K562 (cell line): ENCODE measurements at regions not wholly inside any gene's neighbourhood (a gene's known extent, or its start where the extent isn't known, plus 50 kb on each side); places are given as distances from the start of the nearest gene placed in this dataset.

Source experiments
- ATAC-seq: fragments of 200-7000 bp; cut with Tn5 transposase; 3 replicates; pipeline ENCODE4 v1.9.1; 2020; ENCODE audit warnings: moderate library complexity
- BruUV-seq: library from RNA; stranded (reverse); fragments of 400-500 nt; replicated peaks from 2 replicates; lab custom pipeline; 2021; lab: Mats Ljungman, UMichigan
- CTCF ChIA-PET: fragments of 300-600 bp; formaldehyde crosslinking; extraction: SDS; loops from one replicate; lab custom pipeline; 2021; ENCODE audit warnings: low intra/inter-chr PET ratio; lab: Yijun Ruan, JAX
- POLR2A ChIA-PET: fragments of 300-600, 350-650 bp; sonication (Branson Sonifier 250); formaldehyde crosslinking; extraction: SDS; loops from one replicate; lab custom pipeline; 2021; ENCODE audit warnings: antibody characterized with exemption, inconsistent platforms; lab: Yijun Ruan, JAX
- DNase-seq, 4 experiments: peaks; one replicate each; pipeline versions ENCODE4 v3.0.0 to v3.0.0-alpha.2; 2011 to 2018; ENCODE audit warnings: low spot score in 3 of 4, mixed read lengths in 3 of 4; ENCODE audit errors: extremely low read depth in 1 of 4
- FAIRE-seq: peaks from 2 replicates; lab custom pipeline; 2011; peaks lifted over from hg19 to GRCh38; lab: Jason Lieb, UNC
- H2AFZ ChIP-seq: 2 replicates; pipeline ENCODE4 v1.6.0; 2011; ENCODE audit warnings: low read depth, low read length, control low read depth, inconsistent platforms
- H3K27ac ChIP-seq: fragments of 200-600 bp; 3 replicates; pipeline ENCODE4 v1.8.0; 2011; ENCODE audit warnings: low read depth, mild to moderate bottlenecking, control low read depth, inconsistent platforms, low read length, moderate library complexity, mixed read lengths; ENCODE audit errors: extremely low read depth
- H3K27me3 ChIP-seq, 2 experiments: fragments of 300-600 bp in 1 of 2; 2 replicates in 1 of 2; 3 replicates in 1 of 2; pipeline versions ENCODE4 v1.6.0 to v1.8.0; 2011; ENCODE audit warnings: inconsistent platforms in 2 of 2, low read length in 2 of 2, mild to moderate bottlenecking in 1 of 2, mixed read lengths in 1 of 2, moderate library complexity in 1 of 2; ENCODE audit not compliant: control insufficient read depth in 2 of 2, insufficient read depth in 2 of 2
- H3K36me3 ChIP-seq: fragments of 300-600 bp; 3 replicates; pipeline ENCODE4 v1.8.0; 2011; ENCODE audit warnings: mild to moderate bottlenecking, low read length, inconsistent platforms; ENCODE audit not compliant: control insufficient read depth, insufficient read depth
- H3K4me1 ChIP-seq, 2 experiments: fragments of 200-600 bp in 1 of 2; replicated peaks in 1 of 2; 2 replicates in 1 of 2; 3 replicates in 1 of 2; pipeline versions ENCODE4 v1.5.1 to v1.8.0; 2011; ENCODE audit warnings: inconsistent platforms in 2 of 2, low read length in 2 of 2, mild to moderate bottlenecking in 1 of 2, mixed read lengths in 1 of 2, moderate library complexity in 1 of 2; ENCODE audit not compliant: control insufficient read depth in 2 of 2, insufficient read depth in 2 of 2
- H3K4me2 ChIP-seq: 2 replicates; pipeline ENCODE4 v1.6.1; 2011; ENCODE audit warnings: low read length, control low read depth, inconsistent platforms, mixed read lengths; ENCODE audit not compliant: insufficient read depth
- H3K4me3 ChIP-seq: fragments of 200-600 bp; sonication (generic), shearing (Covaris generic); 2 replicates; pipeline ENCODE4 v1.5.1; 2016; ENCODE audit warnings: control low read depth, inconsistent platforms
- H3K79me2 ChIP-seq: fragments of 200-600 bp; 3 replicates; pipeline ENCODE4 v1.8.0; 2011; ENCODE audit warnings: low read length, inconsistent platforms; ENCODE audit not compliant: control insufficient read depth, insufficient read depth
- H3K9ac ChIP-seq, 2 experiments: 2 replicates each; pipeline versions ENCODE4 v1.6.0 to v1.6.1; 2011; ENCODE audit warnings: low read depth in 2 of 2, low read length in 2 of 2, control low read depth in 1 of 2, inconsistent platforms in 1 of 2, mild to moderate bottlenecking in 1 of 2, mixed read lengths in 1 of 2; ENCODE audit not compliant: insufficient read depth in 1 of 2
- H3K9me1 ChIP-seq: one replicate; pipeline ENCODE4 v1.6.0; 2011; ENCODE audit warnings: inconsistent platforms, mild to moderate bottlenecking, low read length, moderate library complexity; ENCODE audit not compliant: control insufficient read depth, insufficient read depth
- H3K9me3 ChIP-seq: replicated peaks from 2 replicates; pipeline ENCODE4 v1.5.1; 2011; ENCODE audit warnings: low read depth, low read length, inconsistent platforms; ENCODE audit not compliant: control insufficient read depth, insufficient read depth
- H4K20me1 ChIP-seq: replicated peaks from 2 replicates; pipeline ENCODE4 v1.6.1; 2011; ENCODE audit warnings: low read length, inconsistent platforms, mixed read lengths; ENCODE audit not compliant: control insufficient read depth, insufficient read depth
- IRF2 ChIP-seq: sonication (generic); formaldehyde crosslinking; IDR thresholded peaks from 2 replicates; pipeline ENCODE4 v1.8.1; 2022; ENCODE audit warnings: mild to moderate bottlenecking, missing genetic modification reagents
- MTA1 ChIP-seq: fragments of 450-650 bp; IDR thresholded peaks from 2 replicates; pipeline ENCODE4 v1.6.1; 2017; ENCODE audit warnings: borderline replicate concordance
- SOX6 ChIP-seq: fragments of 450-650 bp; IDR thresholded peaks from 2 replicates; pipeline ENCODE4 v1.6.1; 2014; ENCODE audit warnings: mild to moderate bottlenecking
- ZNF766 ChIP-seq: fragments of 200-800 bp; sonication (Bioruptor generic); conservative IDR thresholded peaks from 2 replicates; pipeline ENCODE4 v1.6.1; 2016; ENCODE audit warnings: missing genetic modification characterization, missing compliant biosample characterization
- WGBS: fragments of 100-300 bp; shearing (Covaris generic); methylation state at CpG from one replicate; pipeline ENCODE4 v1.1.6; 2016; ENCODE audit warnings: low coverage, mixed read lengths; ENCODE audit not compliant: insufficient coverage; ENCODE audit errors: missing lambda C conversion rate; 5-methylcytosine and 5-hydroxymethylcytosine counted together
- in situ Hi-C: fragments of 300-500 bp; cut with MboI; formaldehyde crosslinking; loops from 4 replicates; pipeline ENCODE4 v1.15.0; 2018; ENCODE audit warnings: inconsistent platforms, mixed read lengths
- intact Hi-C: fragments of 100-400 bp; cut with micrococcal nuclease; formaldehyde crosslinking; loops from 2 replicates; pipeline ENCODE4 v1.14.2; 2022
- TF ChIP-seq, protein P1 (sequence below), 2 experiments: fragments of 450-650 bp; IDR thresholded peaks; 2 replicates each; pipeline ENCODE4 v1.6.1; 2018; ENCODE audit warnings: mild to moderate bottlenecking in 2 of 2, low read depth in 1 of 2; ENCODE audit not compliant: partially characterized antibody in 2 of 2
- TF ChIP-seq, protein P2 (sequence below): fragments of 250-450 bp; sonication (Bioruptor Pico); IDR thresholded peaks from 2 replicates; pipeline ENCODE4 v1.6.1; 2021; ENCODE audit warnings: mild to moderate bottlenecking

DNA sequence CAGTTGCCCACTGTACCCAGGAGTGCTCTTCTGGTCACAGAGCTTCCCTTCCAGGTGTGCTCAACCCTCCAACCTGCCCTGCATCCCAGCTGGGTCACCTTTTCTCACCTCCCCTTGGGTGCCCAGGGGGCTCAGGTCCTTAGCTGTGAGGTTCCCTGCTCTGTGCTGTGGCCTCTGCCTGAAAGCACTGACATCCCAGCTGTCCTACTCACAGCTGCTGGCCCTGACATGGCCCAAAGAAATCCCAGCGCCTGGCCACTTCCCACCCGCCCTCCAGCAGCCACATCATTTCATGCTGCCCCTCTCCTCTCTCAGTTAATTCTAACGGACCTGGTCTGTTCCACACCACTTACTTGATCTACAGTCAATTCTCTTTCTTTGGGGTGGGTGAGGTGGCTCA, 79.9 kb downstream of the ISG20 start:
- H3K36me3 ChIP-seq: no peaks in the 10 kb centered on the region
- H3K4me3 ChIP-seq: no peak overlapping the region
- no peak overlapping the region for H3K27ac ChIP-seq
- in situ Hi-C loops: no loop called here
- H4K20me1 ChIP-seq: no peaks in the 10 kb centered on the region
- peaks cover 33 to 77% of the 10 kb centered on the region in 2 experiments for H3K27me3 ChIP-seq
- FAIRE-seq: no peak
- ATAC-seq: no peak
- no peaks in the 10 kb centered on the region for H3K79me2 ChIP-seq
- no peak overlapping the region for H3K9ac ChIP-seq
- intact Hi-C loops: no loop called here
- 3% methylated on average over 3 of the region's 3 CpGs for WGBS
- no peak overlapping the region for H3K4me2 ChIP-seq
- CTCF ChIA-PET: no interaction called here
- H2AFZ ChIP-seq: no peak overlapping the region
- BruUV-seq: no TSS peak
- H3K4me1 ChIP-seq: no peaks in the 10 kb centered on the region
- DNase-seq: no peak
- TF ChIP-seq SOX6 (no peak), ZNF766 (CRISPR knock-in tag) (no peak), IRF2 (no peak), MTA1 (no peak)
- TF ChIP-seq, protein P1, sequence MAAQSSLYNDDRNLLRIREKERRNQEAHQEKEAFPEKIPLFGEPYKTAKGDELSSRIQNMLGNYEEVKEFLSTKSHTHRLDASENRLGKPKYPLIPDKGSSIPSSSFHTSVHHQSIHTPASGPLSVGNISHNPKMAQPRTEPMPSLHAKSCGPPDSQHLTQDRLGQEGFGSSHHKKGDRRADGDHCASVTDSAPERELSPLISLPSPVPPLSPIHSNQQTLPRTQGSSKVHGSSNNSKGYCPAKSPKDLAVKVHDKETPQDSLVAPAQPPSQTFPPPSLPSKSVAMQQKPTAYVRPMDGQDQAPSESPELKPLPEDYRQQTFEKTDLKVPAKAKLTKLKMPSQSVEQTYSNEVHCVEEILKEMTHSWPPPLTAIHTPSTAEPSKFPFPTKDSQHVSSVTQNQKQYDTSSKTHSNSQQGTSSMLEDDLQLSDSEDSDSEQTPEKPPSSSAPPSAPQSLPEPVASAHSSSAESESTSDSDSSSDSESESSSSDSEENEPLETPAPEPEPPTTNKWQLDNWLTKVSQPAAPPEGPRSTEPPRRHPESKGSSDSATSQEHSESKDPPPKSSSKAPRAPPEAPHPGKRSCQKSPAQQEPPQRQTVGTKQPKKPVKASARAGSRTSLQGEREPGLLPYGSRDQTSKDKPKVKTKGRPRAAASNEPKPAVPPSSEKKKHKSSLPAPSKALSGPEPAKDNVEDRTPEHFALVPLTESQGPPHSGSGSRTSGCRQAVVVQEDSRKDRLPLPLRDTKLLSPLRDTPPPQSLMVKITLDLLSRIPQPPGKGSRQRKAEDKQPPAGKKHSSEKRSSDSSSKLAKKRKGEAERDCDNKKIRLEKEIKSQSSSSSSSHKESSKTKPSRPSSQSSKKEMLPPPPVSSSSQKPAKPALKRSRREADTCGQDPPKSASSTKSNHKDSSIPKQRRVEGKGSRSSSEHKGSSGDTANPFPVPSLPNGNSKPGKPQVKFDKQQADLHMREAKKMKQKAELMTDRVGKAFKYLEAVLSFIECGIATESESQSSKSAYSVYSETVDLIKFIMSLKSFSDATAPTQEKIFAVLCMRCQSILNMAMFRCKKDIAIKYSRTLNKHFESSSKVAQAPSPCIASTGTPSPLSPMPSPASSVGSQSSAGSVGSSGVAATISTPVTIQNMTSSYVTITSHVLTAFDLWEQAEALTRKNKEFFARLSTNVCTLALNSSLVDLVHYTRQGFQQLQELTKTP (IDR thresholded peaks at IDR 0.05; ENCODE audit: low read depth in 1 of 2, partially characterized antibody in 2 of 2): no peak
- TF ChIP-seq, protein P2, sequence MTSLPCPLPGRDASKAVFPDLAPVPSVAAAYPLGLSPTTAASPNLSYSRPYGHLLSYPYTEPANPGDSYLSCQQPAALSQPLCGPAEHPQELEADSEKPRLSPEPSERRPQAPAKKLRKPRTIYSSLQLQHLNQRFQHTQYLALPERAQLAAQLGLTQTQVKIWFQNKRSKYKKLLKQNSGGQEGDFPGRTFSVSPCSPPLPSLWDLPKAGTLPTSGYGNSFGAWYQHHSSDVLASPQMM: no peak
- H3K9me3 ChIP-seq: no peaks in the 10 kb centered on the region
- H3K9me1 ChIP-seq: no peaks in the 10 kb centered on the region
- POLR2A ChIA-PET: no interaction called here
